ENCODE measurements at regions not wholly inside any gene's neighbourhood (a gene's known extent, or its start where the extent isn't known, plus 50 kb on each side); places are given as distances from the start of the nearest gene placed in this dataset.

DNA sequence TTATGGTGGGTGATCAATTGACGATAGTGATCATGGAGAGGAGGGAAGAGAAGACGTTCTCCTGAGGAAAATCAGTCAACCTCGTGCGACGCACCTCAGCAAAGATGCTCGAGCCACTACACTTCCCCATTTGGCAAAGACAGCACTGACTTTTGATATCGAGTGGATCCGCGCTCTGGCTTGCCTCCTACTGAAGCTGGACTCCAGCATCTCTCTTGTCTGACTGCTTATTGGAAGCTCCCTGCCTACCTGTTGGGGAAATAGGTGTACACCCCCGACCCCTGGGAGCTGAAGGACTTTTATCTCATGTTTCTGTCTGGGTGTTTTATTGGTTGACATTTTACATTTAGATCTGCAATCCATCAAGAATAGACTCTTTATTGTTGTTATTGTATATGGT lies 476.8 kb upstream of the B3GAT1 start:
- no peak for FAIRE-seq
- Histone ChIP-seq H3K4me2 (ENCODE audit: insufficient read depth in 1 of 2, low read depth in 2 of 2, low read length in 2 of 2) (no peak overlapping the region), H3K56ac (replicated peaks; ENCODE audit: insufficient read length, low read depth, low read length) (no peak overlapping the region), H3K18ac (ENCODE audit: extremely low read depth, low read length) (no peak overlapping the region), H2BK15ac (ENCODE audit: low read length) (no peak overlapping the region), H2AK5ac (ENCODE audit: low read depth, low read length) (no peak overlapping the region), H3K79me2 (ENCODE audit: control insufficient read depth in 1 of 2, insufficient read depth in 2 of 2, low read length in 2 of 2) (no peaks in the 10 kb centered on the region), H4K91ac (replicated peaks; ENCODE audit: insufficient read length, low read length) (no peak overlapping the region), H3K27ac (ENCODE audit: low read depth, low read length) (no peak overlapping the region), H4K5ac (ENCODE audit: insufficient read length, low read depth, low read length) (no peak overlapping the region), H3K23ac (ENCODE audit: insufficient read length) (no peak overlapping the region), H2BK20ac (ENCODE audit: low read length) (no peak overlapping the region), H3K9me3 (ENCODE audit: insufficient read depth in 2 of 2, low read depth in 1 of 2, low read length in 1 of 2) (peaks cover 0 to 2% of the 10 kb centered on the region in 2 experiments; a peak in 1 of 4 replicates), H3K79me1 (ENCODE audit: low read depth, low read length) (no peaks in the 10 kb centered on the region), H3K14ac (ENCODE audit: insufficient read length) (no peak overlapping the region), H3K36me3 (ENCODE audit: control insufficient read depth in 2 of 4, insufficient read depth in 4 of 4, low read length in 3 of 4) (no peaks in the 10 kb centered on the region), H4K20me1 (replicated peaks in 1 of 2; ENCODE audit: control insufficient read depth in 1 of 2, insufficient read depth in 2 of 2, low read length in 2 of 2) (no peaks in the 10 kb centered on the region), H3K23me2 (ENCODE audit: low read depth, low read length) (no peaks in the 10 kb centered on the region), H2AFZ (ENCODE audit: low read length) (no peak overlapping the region), H3K9ac (replicated peaks in 1 of 4; ENCODE audit: extremely low read depth in 1 of 4, low read depth in 3 of 4, low read length in 3 of 4) (no peak overlapping the region), H4K8ac (ENCODE audit: extremely low read depth, insufficient read depth, low read length) (no peak overlapping the region), H2BK120ac (replicated peaks; ENCODE audit: low read depth, low read length) (no peak overlapping the region), H2BK5ac (ENCODE audit: low read depth, low read length) (no peak overlapping the region), H3K4me1 (replicated peaks in 1 of 4; ENCODE audit: control insufficient read depth in 3 of 4, insufficient read depth in 4 of 4, low read length in 3 of 4) (no peaks in the 10 kb centered on the region), H3K4ac (replicated peaks; ENCODE audit: insufficient read length, low read depth, low read length) (no peak overlapping the region), H2BK12ac (ENCODE audit: low read depth, low read length) (no peak overlapping the region), H3K4me3 (ENCODE audit: extremely low read depth in 1 of 4, insufficient read depth in 2 of 4, low read depth in 3 of 4, low read length in 4 of 4) (no peak overlapping the region), H3K27me3 (replicated peaks in 1 of 4; ENCODE audit: control insufficient read depth in 3 of 4, extremely low read depth in 1 of 4, insufficient read depth in 3 of 4, low read length in 3 of 4) (no peaks in the 10 kb centered on the region)
- 90% methylated on average over 10 of the region's 10 CpGs; no CpG with 5 or more reads in 1 of the 2 experiments for WGBS, 2 experiments (ENCODE audit: extremely low coverage in 1 of 2, insufficient coverage in 1 of 2, insufficient read length in 1 of 2, insufficient replicate concordance in 2 of 2, low coverage in 1 of 2, low lambda C conversion rate in 2 of 2, missing lambda C conversion rate in 1 of 2)
- ChIA-PET CTCF (ENCODE audit: partially characterized antibody) (interaction anchor here (0.7 to 2.0 kb wide), 3 partner anchors 9 to 21 kb away, joined by 3 to 9 read pairs (median 3); no protein-coding TSS in a partner anchor), POLR2A (ENCODE audit: partially characterized antibody) (no interaction called here)
- no peak for TF ChIP-seq CHD2 (IDR thresholded peaks at IDR 0.05; ENCODE audit: low read length)
- no peak for TF ChIP-seq KDM4A (IDR thresholded peaks at IDR 0.05; ENCODE audit: low read depth, low read length, severe bottlenecking)
- TF ChIP-seq, protein P1, sequence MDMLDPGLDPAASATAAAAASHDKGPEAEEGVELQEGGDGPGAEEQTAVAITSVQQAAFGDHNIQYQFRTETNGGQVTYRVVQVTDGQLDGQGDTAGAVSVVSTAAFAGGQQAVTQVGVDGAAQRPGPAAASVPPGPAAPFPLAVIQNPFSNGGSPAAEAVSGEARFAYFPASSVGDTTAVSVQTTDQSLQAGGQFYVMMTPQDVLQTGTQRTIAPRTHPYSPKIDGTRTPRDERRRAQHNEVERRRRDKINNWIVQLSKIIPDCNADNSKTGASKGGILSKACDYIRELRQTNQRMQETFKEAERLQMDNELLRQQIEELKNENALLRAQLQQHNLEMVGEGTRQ (IDR thresholded peaks at IDR 0.05; ENCODE audit: low read length): no peak
- TF ChIP-seq RXRA (IDR thresholded peaks at IDR 0.05; ENCODE audit: insufficient read depth, low read depth, low read length): no peak
- TF ChIP-seq CEBPB (IDR thresholded peaks at IDR 0.05; ENCODE audit: low read depth, low read length): no peak
- TF ChIP-seq SRF (IDR thresholded peaks at IDR 0.05; ENCODE audit: low read depth, low read length): no peak
- no peak for TF ChIP-seq NRF1 (IDR thresholded peaks at IDR 0.05; ENCODE audit: low read depth, low read length)
- TF ChIP-seq ATF3 (IDR thresholded peaks at IDR 0.05; ENCODE audit: insufficient read depth, low read depth, low read length): no peak
- TF ChIP-seq KDM1A (IDR thresholded peaks at IDR 0.05; ENCODE audit: borderline replicate concordance, low read length): no peak
- TF ChIP-seq FOSL1 (IDR thresholded peaks at IDR 0.05; ENCODE audit: insufficient read depth, low read depth, low read length): no peak
- TF ChIP-seq SIRT6 (IDR thresholded peaks at IDR 0.05; ENCODE audit: low read length): no peak
- no peak for TF ChIP-seq POLR2A (IDR thresholded peaks at IDR 0.05; ENCODE audit: control extremely low read depth in 1 of 2, low read depth in 2 of 2, low read length in 2 of 2)
- TF ChIP-seq TAF7 (optimal IDR thresholded peaks at IDR 0.05; ENCODE audit: borderline replicate concordance, low read depth, low read length): no peak
- no peak for TF ChIP-seq ZNF274 (IDR thresholded peaks at IDR 0.05; ENCODE audit: borderline replicate concordance, extremely low read depth, low read length)
- no peak for DNase-seq (ENCODE audit: low read depth in 1 of 2, low spot score in 2 of 2)
